Epithelial cell of proximal tubule (primary cell): ENCODE measurements at regions not wholly inside any gene's neighbourhood (a gene's known extent, or its start where the extent isn't known, plus 50 kb on each side); places are given as distances from the start of the nearest gene placed in this dataset.

ENCODE experiments used
- DNase-seq: peaks from one replicate; pipeline ENCODE4 v3.0.0-alpha.2; 2011; ENCODE audit warnings: low read depth
- H3K4me3 ChIP-seq: 2 replicates; pipeline ENCODE4 v1.5.1; 2011; ENCODE audit warnings: low read depth, mild to moderate bottlenecking, low read length
- TF ChIP-seq, protein P1 (sequence below): conservative IDR thresholded peaks from 2 replicates; pipeline ENCODE4 v1.5.1; 2012; ENCODE audit warnings: low read depth, mild to moderate bottlenecking, low read length

DNA sequence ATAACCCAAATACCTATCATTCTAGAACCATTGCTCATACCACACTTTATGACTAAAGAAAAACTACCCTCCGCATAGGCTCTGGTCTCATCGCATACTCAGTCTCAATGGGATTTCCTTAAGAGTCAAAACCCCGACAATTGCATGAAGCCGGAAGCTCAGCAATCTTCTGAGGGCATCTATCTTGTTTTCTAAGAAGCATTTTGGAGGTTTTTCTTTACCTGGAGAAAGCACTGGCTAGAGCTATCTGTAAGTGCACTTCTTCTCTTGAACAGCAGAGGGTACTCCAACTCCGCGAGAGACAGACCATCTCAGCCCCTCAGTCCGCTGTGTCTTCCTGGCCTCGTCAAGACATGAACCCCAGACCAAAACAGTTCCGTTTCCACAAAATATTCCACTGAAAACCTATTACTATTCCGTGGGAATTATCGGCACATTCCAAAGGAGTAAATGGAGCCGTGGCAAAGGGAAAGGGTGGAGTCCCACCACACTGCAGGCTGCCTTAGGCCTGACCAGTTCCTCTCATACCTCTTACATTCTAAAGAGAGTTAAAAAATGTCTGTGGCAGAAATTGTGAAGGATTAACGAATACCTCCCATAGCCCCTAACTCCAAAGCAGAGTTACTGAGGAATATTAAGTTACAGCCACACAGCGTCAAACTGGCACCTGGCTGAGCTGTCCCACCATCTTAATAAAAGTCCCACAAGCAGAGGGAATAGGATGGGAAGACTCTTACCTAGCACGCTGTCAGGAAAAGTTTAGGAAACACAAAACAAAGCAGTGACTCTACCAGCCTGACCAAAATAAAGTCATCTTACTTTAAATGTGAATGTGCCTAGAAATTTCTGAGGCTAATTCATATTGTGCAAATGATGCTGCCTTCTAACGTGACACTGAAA, 325.6 kb upstream of the VRK2 start:
- peak overlapping the region; percentile 36 for H3K4me3 ChIP-seq
- TF ChIP-seq, protein P1, sequence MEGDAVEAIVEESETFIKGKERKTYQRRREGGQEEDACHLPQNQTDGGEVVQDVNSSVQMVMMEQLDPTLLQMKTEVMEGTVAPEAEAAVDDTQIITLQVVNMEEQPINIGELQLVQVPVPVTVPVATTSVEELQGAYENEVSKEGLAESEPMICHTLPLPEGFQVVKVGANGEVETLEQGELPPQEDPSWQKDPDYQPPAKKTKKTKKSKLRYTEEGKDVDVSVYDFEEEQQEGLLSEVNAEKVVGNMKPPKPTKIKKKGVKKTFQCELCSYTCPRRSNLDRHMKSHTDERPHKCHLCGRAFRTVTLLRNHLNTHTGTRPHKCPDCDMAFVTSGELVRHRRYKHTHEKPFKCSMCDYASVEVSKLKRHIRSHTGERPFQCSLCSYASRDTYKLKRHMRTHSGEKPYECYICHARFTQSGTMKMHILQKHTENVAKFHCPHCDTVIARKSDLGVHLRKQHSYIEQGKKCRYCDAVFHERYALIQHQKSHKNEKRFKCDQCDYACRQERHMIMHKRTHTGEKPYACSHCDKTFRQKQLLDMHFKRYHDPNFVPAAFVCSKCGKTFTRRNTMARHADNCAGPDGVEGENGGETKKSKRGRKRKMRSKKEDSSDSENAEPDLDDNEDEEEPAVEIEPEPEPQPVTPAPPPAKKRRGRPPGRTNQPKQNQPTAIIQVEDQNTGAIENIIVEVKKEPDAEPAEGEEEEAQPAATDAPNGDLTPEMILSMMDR = peak; percentile 92

DNA sequence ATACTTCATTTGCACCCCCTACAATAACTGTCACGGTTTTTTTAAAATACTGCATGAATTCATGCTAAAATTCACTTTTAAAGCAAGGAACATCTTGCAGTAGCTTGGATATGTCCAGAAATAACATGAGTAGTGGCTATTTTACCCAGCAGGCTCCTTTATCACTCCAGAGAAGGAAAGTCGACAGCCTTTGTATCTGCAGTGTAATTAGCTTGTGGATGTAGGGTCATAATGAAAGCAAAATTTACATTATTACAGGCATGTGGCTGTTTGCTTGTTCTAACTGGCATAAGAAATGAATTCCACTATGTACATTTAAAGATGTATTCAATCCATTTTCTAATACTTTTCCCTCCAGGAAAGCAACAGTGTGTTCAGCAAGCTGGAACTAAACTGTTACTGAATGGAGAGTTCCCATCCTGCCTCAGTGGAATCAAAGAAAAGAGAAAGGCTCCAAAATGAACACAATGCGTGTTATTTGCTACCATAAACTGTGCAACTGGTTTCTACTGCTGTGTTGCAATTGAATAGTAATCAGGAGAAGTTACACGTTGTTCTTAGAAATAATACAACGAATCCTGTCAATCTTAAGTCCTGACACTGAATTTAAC, 321.2 kb upstream of the VRK2 start:
- no peak overlapping the region for H3K4me3 ChIP-seq
- TF ChIP-seq, protein P1 = no peak
- DNase-seq = no peak

More for the DNA sequence above, 325.6 kb upstream of the VRK2 start:
- DNase-seq = peak; percentile 47

DNA sequence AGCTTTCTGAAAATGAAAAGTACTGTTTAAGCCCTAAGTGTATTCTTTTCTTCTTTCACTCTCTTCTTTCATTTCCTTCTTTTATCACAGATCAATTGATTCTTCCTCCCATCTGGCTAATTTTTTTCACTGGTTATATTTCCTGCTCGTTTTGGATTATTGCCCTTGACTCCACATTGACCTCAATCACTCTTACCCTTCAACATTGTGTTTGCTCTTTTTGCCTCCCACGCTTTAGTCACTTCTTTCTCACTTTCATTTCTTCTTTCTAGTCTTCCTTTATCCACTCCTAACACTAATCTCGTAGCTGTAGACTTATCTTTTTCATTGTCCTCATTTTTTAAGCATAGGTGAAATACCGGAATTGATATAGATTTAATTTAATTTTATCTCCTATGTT, 320.3 kb upstream of the VRK2 start:
- TF ChIP-seq, protein P1 = no peak
- no peak for DNase-seq
- H3K4me3 ChIP-seq = no peak overlapping the region

DNA sequence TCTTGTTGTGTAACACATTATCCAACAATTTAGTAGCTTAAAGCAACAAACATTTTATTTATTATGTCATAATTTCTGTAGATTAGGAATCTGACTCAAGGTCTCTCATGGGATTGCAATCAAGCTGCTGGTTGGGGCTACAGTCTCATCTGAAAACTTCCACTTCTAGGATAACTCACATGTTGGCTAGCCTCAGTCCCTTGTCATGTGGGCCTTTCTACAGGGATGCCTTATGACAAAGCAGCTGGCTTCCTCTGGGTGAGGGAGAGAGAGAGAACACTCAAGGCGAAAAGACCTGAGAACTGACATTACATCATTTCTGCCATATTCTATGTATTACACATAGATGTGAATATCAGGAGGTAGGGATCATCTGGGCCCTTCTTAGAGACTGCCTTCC, 317.9 kb upstream of the VRK2 start:
- no peak for DNase-seq
- no peak overlapping the region for H3K4me3 ChIP-seq
- TF ChIP-seq, protein P1 = no peak

DNA sequence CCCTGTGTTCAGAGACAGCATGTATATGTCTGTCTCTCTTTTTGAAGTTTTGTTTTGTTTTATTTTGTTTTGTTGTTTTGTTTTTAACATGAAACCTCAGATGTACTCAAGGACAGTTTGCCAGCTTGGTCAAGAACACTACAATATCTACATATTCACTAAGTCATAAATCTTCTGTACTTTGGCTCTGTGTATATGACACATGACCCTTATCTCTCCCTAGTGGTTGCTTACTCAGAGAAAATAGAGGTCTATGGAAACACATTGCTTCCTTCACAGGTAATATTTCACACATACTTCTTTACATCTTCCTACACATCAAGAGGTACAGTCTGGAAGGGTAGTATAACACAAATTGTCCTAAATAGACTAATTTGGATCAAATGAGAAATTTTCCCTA, 312.6 kb upstream of the VRK2 start:
- TF ChIP-seq, protein P1 = no peak
- no peak for DNase-seq
- H3K4me3 ChIP-seq = no peak overlapping the region

DNA sequence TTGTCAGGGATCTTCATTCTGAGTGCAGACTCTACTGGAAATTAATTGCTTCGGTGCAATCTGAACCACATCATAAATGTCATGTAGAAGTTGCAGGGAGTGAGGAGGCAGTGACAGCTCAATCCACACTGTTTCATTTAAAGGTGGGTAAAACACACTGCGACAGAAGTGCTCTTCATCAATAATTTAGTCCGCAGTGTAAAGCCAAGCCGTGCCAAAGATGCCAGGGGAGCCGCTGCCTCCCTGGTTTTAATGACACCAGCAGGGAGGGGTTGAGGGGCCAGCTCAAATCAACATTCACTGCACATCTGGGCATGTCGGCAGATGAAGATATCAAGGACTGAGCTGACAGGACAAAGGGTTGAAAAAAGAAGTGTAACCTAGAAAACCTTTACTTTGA, 305.7 kb upstream of the VRK2 start:
- H3K4me3 ChIP-seq = no peak overlapping the region
- no peak for DNase-seq

More for the DNA sequence above, 305.7 kb upstream of the VRK2 start:
- TF ChIP-seq, protein P1 = no peak
